ENCODE measurements at regions not wholly inside any gene's neighbourhood (a gene's known extent, or its start where the extent isn't known, plus 50 kb on each side); places are given as distances from the start of the nearest gene placed in this dataset.
A peak's percentile ranks its signal among the peaks of the same experiment; 100 is the strongest.

DNA sequence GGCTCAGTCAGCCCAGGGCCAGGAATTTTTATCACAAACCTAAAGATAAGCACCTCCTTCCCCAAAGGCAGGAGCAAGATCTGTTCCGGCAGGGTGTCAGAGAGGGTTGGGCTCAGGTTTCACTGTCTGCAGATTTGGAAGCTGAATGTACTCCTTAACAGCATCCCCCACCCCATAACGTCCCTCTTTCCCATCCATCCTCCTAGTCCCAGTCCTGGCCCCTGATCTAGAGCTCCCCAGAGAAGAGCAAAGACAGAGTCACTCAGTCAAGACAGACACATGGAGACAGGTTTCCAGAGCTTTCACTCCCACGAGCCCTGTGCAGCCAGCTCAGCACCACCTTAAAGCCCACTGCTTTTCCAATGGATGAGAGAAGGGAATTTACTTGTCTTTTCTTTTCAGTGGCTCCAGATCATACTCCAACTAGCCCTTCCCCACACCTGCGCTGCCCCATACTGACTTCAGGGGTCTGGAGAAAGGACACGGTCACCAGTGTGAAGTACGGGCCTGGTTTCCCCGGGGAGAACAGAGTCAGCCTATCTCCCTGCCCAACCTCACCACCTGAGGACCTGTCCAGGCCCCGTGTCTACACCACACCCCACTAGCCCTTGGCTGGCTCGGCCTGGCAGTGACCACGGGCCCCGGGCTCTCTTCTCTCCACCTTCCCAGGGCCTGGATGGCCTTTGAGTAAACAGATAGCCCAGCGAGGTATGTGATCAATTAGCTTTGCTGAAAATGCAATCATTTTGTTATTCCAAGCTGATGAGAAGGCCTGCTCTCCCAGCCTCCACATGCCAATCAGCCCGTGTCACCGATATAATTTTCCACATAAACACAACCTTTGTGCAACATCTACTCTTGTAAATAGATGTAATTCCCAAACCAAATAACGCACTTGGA is 249.1 kb downstream of the FOXD2 start:
- Mint-ChIP-seq H3K4me3 (peak overlapping the region; percentile 50), H3K4me1 (ENCODE audit: unreplicated experiment) (peaks cover 55% of the 10 kb centered on the region), H3K27ac (no peak overlapping the region), H3K9me3 (no peaks in the 10 kb centered on the region), H3K27me3 (peaks cover 50% of the 10 kb centered on the region), H3K36me3 (no peaks in the 10 kb centered on the region)
- DNase-seq (ENCODE audit: extremely low spot score, unreplicated experiment): peak; percentile 65
- TF ChIP-seq, protein P1, sequence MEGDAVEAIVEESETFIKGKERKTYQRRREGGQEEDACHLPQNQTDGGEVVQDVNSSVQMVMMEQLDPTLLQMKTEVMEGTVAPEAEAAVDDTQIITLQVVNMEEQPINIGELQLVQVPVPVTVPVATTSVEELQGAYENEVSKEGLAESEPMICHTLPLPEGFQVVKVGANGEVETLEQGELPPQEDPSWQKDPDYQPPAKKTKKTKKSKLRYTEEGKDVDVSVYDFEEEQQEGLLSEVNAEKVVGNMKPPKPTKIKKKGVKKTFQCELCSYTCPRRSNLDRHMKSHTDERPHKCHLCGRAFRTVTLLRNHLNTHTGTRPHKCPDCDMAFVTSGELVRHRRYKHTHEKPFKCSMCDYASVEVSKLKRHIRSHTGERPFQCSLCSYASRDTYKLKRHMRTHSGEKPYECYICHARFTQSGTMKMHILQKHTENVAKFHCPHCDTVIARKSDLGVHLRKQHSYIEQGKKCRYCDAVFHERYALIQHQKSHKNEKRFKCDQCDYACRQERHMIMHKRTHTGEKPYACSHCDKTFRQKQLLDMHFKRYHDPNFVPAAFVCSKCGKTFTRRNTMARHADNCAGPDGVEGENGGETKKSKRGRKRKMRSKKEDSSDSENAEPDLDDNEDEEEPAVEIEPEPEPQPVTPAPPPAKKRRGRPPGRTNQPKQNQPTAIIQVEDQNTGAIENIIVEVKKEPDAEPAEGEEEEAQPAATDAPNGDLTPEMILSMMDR (conservative IDR thresholded peaks at IDR 0.05): no peak

DNA sequence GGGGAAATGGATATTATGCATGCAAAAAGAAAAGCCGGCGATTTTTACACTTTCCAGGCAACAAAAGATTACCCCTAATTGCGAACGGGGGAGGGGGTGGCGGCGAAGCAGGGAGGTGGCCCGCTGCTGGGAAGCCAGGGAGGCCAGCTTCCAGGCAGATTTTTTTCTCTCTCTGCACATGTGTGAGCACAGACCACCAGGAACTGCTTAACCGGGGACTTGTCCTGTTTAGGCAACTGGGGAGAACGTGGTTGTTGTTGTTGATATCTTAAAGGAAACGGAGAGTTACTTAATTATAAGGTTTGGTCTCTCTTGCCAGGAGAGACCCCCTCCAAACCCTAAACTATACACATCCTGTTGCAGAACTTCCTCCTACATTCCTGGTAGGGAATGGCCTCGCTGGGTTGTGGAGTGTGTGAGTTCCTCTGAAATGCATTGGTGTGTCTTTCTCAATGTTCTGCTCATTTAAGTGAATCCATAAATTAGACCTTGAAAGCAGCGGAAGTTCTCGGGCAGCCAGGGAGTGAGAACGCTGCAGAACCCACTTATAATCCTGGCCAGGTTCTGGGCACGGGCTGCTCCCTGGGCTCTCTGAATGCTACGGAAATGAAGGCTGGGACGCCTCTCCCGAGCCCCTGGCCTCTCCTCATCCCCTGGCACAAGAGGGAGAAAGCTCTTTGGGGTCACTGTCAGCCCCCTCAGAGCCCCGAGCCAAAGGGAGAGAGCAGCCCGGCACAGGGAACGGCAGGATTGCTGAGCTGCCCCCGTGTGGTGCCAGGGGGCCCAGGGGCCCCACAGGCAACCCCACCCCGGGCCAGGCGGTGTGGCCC is 250.0 kb downstream of the FOXD2 start:
- peaks cover 43% of the 10 kb centered on the region for H3K27me3 Mint-ChIP-seq
- peak overlapping the region; percentile 30 for H3K4me3 Mint-ChIP-seq
- DNase-seq (ENCODE audit: extremely low spot score, unreplicated experiment): peak; percentile 61
- TF ChIP-seq, protein P1 (conservative IDR thresholded peaks at IDR 0.05): no peak
- no peak overlapping the region for H3K27ac Mint-ChIP-seq
- no peaks in the 10 kb centered on the region for H3K36me3 Mint-ChIP-seq
- peaks cover 55% of the 10 kb centered on the region for H3K4me1 Mint-ChIP-seq (ENCODE audit: unreplicated experiment)
- no peaks in the 10 kb centered on the region for H3K9me3 Mint-ChIP-seq

DNA sequence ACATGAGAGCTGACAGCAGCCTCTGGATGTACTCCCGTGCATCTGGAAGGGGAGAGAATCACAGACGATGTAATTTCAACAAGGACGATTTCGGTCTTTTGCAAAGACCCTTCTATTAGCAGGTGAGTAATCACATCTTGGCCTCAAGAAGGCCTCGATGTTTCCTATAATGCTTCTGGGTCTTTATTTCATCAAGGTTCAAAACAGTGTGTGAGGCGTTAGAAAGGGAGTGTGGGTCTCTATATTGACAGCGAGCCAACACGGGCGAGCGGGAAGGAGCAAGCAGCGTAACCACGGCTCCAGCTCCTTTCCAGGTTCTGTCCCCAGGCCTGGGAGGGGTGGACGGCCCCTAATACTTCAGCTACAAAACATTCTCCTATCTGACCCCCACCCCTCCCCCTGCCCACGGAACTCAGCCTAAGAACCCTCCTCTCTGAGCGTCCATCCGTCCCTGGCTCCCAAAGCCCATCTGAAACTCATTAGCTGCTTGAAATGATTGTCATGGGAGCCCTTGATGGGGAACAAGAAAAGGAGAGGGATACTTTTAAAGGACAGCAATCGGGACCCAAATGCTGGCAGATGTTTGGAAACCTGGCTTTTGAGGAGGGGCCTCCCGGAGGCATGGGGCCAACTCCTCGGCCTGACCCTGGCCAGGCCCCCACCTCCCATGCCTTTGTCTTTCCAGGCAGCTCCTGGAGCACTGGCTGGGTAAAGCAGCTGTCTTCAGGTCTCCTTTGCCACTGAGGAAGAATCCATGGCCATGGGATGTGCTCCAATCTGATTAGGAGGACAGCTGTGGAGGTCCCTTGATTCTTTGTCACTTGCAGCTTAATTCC is 250.8 kb downstream of the FOXD2 start:
- no peak overlapping the region for H3K27ac Mint-ChIP-seq
- peaks cover 59% of the 10 kb centered on the region for H3K4me1 Mint-ChIP-seq (ENCODE audit: unreplicated experiment)
- H3K27me3 Mint-ChIP-seq: peaks cover 41% of the 10 kb centered on the region
- TF ChIP-seq, protein P1 (conservative IDR thresholded peaks at IDR 0.05): no peak
- peak overlapping the region; percentile 41 for H3K4me3 Mint-ChIP-seq
- no peaks in the 10 kb centered on the region for H3K36me3 Mint-ChIP-seq
- DNase-seq (ENCODE audit: extremely low spot score, unreplicated experiment): peak; percentile 45
- no peaks in the 10 kb centered on the region for H3K9me3 Mint-ChIP-seq

DNA sequence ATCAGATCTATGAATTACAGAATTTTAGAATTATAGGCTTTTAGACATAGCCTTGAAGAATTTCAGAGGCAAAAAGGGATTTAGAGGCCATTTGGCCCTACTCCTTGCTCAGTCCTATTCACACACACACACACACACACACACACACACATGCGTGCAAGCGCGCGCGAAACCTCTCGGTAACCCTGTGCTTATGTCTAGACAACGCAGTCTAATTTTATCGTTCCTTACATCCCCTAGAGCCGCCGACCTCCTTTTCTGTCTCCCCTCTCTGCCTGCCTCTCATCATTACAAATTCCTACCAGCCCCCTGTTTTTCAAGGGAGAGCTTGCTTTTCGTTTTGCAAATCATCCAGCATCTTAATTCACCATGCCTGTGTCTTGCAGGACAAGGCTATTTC is 252.1 kb downstream of the FOXD2 start:
- TF ChIP-seq, protein P1 (conservative IDR thresholded peaks at IDR 0.05): no peak
- no peaks in the 10 kb centered on the region for H3K9me3 Mint-ChIP-seq
- H3K4me3 Mint-ChIP-seq: peak overlapping the region; percentile 4
- no peaks in the 10 kb centered on the region for H3K36me3 Mint-ChIP-seq
- peaks cover 56% of the 10 kb centered on the region for H3K4me1 Mint-ChIP-seq (ENCODE audit: unreplicated experiment)
- peaks cover 40% of the 10 kb centered on the region for H3K27me3 Mint-ChIP-seq
- H3K27ac Mint-ChIP-seq: no peak overlapping the region
- peak; percentile 49 for DNase-seq (ENCODE audit: extremely low spot score, unreplicated experiment)
